ENCODE measurements at regions not wholly inside any gene's neighbourhood (a gene's known extent, or its start where the extent isn't known, plus 50 kb on each side); places are given as distances from the start of the nearest gene placed in this dataset.

DNA sequence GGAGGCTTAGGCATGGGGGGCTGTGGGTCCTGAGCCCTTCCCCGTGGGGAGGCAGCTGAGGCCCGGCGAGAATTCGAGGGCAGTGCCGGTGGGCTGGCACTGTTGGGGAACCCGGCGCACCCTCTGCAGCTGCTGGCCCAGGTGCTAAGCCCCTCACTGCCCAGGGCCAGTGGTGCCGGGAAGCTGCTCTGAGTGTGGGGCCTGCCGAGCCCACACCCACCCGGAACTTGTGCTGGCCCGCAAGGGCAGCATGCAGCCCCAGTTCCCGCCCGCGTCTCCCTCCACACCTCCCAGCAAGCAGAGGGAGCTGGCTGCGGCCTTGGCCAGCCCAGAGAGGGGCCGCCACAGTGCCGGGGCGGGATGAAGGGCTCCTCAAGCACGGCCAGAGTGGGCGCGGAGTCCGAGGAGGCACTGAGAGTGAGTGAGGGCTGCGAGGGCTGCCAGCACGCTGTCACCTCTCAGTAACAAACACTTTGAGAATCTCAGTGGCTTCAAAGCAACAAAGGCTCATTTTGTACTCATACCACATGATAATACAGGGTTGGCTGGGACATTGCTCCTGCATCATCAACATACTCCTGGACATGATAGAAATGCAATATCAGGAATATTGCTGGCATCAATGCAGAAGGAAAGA lies 265.7 kb upstream of the ANKRD55 start:
- Histone ChIP-seq H3K79me2 (no peaks in the 10 kb centered on the region), H3K9me2 (replicated peaks; ENCODE audit: insufficient read depth) (no peaks in the 10 kb centered on the region), H4K20me1 (ENCODE audit: insufficient read depth, poor library complexity, severe bottlenecking) (no peaks in the 10 kb centered on the region), H3K27me3 (no peaks in the 10 kb centered on the region), H3K4me1 (ENCODE audit: insufficient read depth) (peaks cover 7% of the 10 kb centered on the region), H3K4me3 (no peak overlapping the region), H2AFZ (no peak overlapping the region), H3K9me3 (ENCODE audit: low read depth) (no peaks in the 10 kb centered on the region), H3K36me3 (replicated peaks; ENCODE audit: insufficient read depth, low read depth) (no peaks in the 10 kb centered on the region), H3K27ac (no peak overlapping the region), H3K4me2 (no peak overlapping the region)
- DNase-seq (ENCODE audit: low spot score), result no peak
- TF ChIP-seq, protein P1, sequence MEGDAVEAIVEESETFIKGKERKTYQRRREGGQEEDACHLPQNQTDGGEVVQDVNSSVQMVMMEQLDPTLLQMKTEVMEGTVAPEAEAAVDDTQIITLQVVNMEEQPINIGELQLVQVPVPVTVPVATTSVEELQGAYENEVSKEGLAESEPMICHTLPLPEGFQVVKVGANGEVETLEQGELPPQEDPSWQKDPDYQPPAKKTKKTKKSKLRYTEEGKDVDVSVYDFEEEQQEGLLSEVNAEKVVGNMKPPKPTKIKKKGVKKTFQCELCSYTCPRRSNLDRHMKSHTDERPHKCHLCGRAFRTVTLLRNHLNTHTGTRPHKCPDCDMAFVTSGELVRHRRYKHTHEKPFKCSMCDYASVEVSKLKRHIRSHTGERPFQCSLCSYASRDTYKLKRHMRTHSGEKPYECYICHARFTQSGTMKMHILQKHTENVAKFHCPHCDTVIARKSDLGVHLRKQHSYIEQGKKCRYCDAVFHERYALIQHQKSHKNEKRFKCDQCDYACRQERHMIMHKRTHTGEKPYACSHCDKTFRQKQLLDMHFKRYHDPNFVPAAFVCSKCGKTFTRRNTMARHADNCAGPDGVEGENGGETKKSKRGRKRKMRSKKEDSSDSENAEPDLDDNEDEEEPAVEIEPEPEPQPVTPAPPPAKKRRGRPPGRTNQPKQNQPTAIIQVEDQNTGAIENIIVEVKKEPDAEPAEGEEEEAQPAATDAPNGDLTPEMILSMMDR (IDR thresholded peaks at IDR 0.05; ENCODE audit: poor library complexity), result no peak
- TF ChIP-seq EZH2phosphoT487 (IDR thresholded peaks at IDR 0.05; ENCODE audit: low read depth, severe bottlenecking, unreplicated experiment), result no peak
- TF ChIP-seq EZH2 (IDR thresholded peaks at IDR 0.05; ENCODE audit: borderline replicate concordance), result no peak
- WGBS (ENCODE audit: low lambda C conversion rate, missing lambda C conversion rate), result 97% methylated on average over 23 of the region's 24 CpGs

DNA sequence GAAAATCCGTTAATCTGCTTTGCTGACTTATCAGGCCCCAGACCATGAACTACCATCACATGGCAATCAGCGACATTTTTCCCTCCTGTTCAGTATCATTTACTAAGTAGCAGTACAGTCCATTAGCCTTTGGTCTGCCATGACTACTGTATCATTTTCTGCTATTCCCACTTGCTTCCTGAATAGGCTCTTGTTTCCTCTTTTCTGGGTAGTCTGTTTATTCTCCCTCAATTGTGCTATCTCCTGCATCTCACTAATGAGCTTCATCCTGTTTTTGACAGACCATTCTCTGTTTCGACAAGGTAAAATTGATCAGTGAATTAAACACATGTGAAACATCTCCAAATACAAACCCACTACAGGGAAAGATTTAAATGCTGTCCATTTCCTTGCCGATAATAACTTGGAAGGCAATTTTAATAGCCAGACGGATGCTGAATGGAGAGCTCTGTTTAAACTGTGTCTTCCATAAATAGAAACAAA lies 263.5 kb upstream of the ANKRD55 start:
- Histone ChIP-seq H3K27me3 (no peaks in the 10 kb centered on the region), H3K79me2 (no peaks in the 10 kb centered on the region), H3K4me3 (no peak overlapping the region), H3K36me3 (replicated peaks; ENCODE audit: insufficient read depth, low read depth) (no peaks in the 10 kb centered on the region), H4K20me1 (ENCODE audit: insufficient read depth, poor library complexity, severe bottlenecking) (no peaks in the 10 kb centered on the region), H3K9me2 (replicated peaks; ENCODE audit: insufficient read depth) (no peaks in the 10 kb centered on the region), H2AFZ (no peak overlapping the region), H3K9me3 (ENCODE audit: low read depth) (no peaks in the 10 kb centered on the region), H3K4me1 (ENCODE audit: insufficient read depth) (peaks cover 10% of the 10 kb centered on the region), H3K4me2 (no peak overlapping the region), H3K27ac (no peak overlapping the region)
- TF ChIP-seq, protein P1 (IDR thresholded peaks at IDR 0.05; ENCODE audit: poor library complexity), result no peak
- TF ChIP-seq EZH2phosphoT487 (IDR thresholded peaks at IDR 0.05; ENCODE audit: low read depth, severe bottlenecking, unreplicated experiment) (no peak), EZH2 (IDR thresholded peaks at IDR 0.05; ENCODE audit: borderline replicate concordance) (no peak)
- no peak for DNase-seq (ENCODE audit: low spot score)
- WGBS (ENCODE audit: low lambda C conversion rate, missing lambda C conversion rate), result 38% methylated on average over 5 of the region's 5 CpGs

GRCh38 chr5:56494300-56494731 lies 261.2 kb upstream of the ANKRD55 start:
- H3K36me3 ChIP-seq (replicated peaks; ENCODE audit: insufficient read depth, low read depth), result no peaks in the 10 kb centered on the region
- no peaks in the 10 kb centered on the region for H4K20me1 ChIP-seq (ENCODE audit: insufficient read depth, poor library complexity, severe bottlenecking)
- 40% methylated on average over 7 of the region's 7 CpGs for WGBS (ENCODE audit: low lambda C conversion rate, missing lambda C conversion rate)
- no peak for DNase-seq (ENCODE audit: low spot score)
- H3K9me3 ChIP-seq (ENCODE audit: low read depth), result no peaks in the 10 kb centered on the region
- H3K4me2 ChIP-seq, result no peak overlapping the region
- H2AFZ ChIP-seq, result peak overlapping the region; percentile 17
- H3K9me2 ChIP-seq (replicated peaks; ENCODE audit: insufficient read depth), result no peaks in the 10 kb centered on the region
- no peak for TF ChIP-seq EZH2phosphoT487 (IDR thresholded peaks at IDR 0.05; ENCODE audit: low read depth, severe bottlenecking, unreplicated experiment)
- TF ChIP-seq, protein P1 (IDR thresholded peaks at IDR 0.05; ENCODE audit: poor library complexity), result no peak
- no peak for TF ChIP-seq EZH2 (IDR thresholded peaks at IDR 0.05; ENCODE audit: borderline replicate concordance)
- no peaks in the 10 kb centered on the region for H3K27me3 ChIP-seq
- H3K27ac ChIP-seq, result peak overlapping the region; percentile 1
- no peak overlapping the region for H3K4me3 ChIP-seq
- no peaks in the 10 kb centered on the region for H3K79me2 ChIP-seq
- H3K4me1 ChIP-seq (ENCODE audit: insufficient read depth), result peaks cover 27% of the 10 kb centered on the region
